K562 (cell line): ENCODE measurements at regions not wholly inside any gene's neighbourhood (a gene's known extent, or its start where the extent isn't known, plus 50 kb on each side); places are given as distances from the start of the nearest gene placed in this dataset.

Experiments
- ATAC-seq: fragments of 200-7000 bp; cut with Tn5 transposase; 3 replicates; pipeline ENCODE4 v1.9.1; 2020; ENCODE audit warnings: moderate library complexity
- BruUV-seq: library from RNA; stranded (reverse); fragments of 400-500 nt; replicated peaks from 2 replicates; lab custom pipeline; 2021; lab: Mats Ljungman, UMichigan
- CTCF ChIA-PET: fragments of 300-600 bp; formaldehyde crosslinking; extraction: SDS; loops from one replicate; lab custom pipeline; 2021; ENCODE audit warnings: low intra/inter-chr PET ratio; lab: Yijun Ruan, JAX
- POLR2A ChIA-PET: fragments of 300-600, 350-650 bp; sonication (Branson Sonifier 250); formaldehyde crosslinking; extraction: SDS; loops from one replicate; lab custom pipeline; 2021; ENCODE audit warnings: antibody characterized with exemption, inconsistent platforms; lab: Yijun Ruan, JAX
- DNase-seq, 4 experiments: peaks; one replicate each; pipeline versions ENCODE4 v3.0.0 to v3.0.0-alpha.2; 2011 to 2018; ENCODE audit warnings: low spot score in 3 of 4, mixed read lengths in 3 of 4; ENCODE audit errors: extremely low read depth in 1 of 4
- FAIRE-seq: peaks from 2 replicates; lab custom pipeline; 2011; peaks lifted over from hg19 to GRCh38; lab: Jason Lieb, UNC
- H2AFZ ChIP-seq: 2 replicates; pipeline ENCODE4 v1.6.0; 2011; ENCODE audit warnings: low read depth, low read length, control low read depth, inconsistent platforms
- H3K27ac ChIP-seq: fragments of 200-600 bp; 3 replicates; pipeline ENCODE4 v1.8.0; 2011; ENCODE audit warnings: low read depth, mild to moderate bottlenecking, control low read depth, inconsistent platforms, low read length, moderate library complexity, mixed read lengths; ENCODE audit errors: extremely low read depth
- H3K27me3 ChIP-seq, 2 experiments: fragments of 300-600 bp in 1 of 2; 2 replicates in 1 of 2; 3 replicates in 1 of 2; pipeline versions ENCODE4 v1.6.0 to v1.8.0; 2011; ENCODE audit warnings: inconsistent platforms in 2 of 2, low read length in 2 of 2, mild to moderate bottlenecking in 1 of 2, mixed read lengths in 1 of 2, moderate library complexity in 1 of 2; ENCODE audit not compliant: control insufficient read depth in 2 of 2, insufficient read depth in 2 of 2
- H3K36me3 ChIP-seq: fragments of 300-600 bp; 3 replicates; pipeline ENCODE4 v1.8.0; 2011; ENCODE audit warnings: mild to moderate bottlenecking, low read length, inconsistent platforms; ENCODE audit not compliant: control insufficient read depth, insufficient read depth
- H3K4me1 ChIP-seq, 2 experiments: fragments of 200-600 bp in 1 of 2; replicated peaks in 1 of 2; 2 replicates in 1 of 2; 3 replicates in 1 of 2; pipeline versions ENCODE4 v1.5.1 to v1.8.0; 2011; ENCODE audit warnings: inconsistent platforms in 2 of 2, low read length in 2 of 2, mild to moderate bottlenecking in 1 of 2, mixed read lengths in 1 of 2, moderate library complexity in 1 of 2; ENCODE audit not compliant: control insufficient read depth in 2 of 2, insufficient read depth in 2 of 2
- H3K4me2 ChIP-seq: 2 replicates; pipeline ENCODE4 v1.6.1; 2011; ENCODE audit warnings: low read length, control low read depth, inconsistent platforms, mixed read lengths; ENCODE audit not compliant: insufficient read depth
- H3K4me3 ChIP-seq: fragments of 200-600 bp; sonication (generic), shearing (Covaris generic); 2 replicates; pipeline ENCODE4 v1.5.1; 2016; ENCODE audit warnings: control low read depth, inconsistent platforms
- H3K79me2 ChIP-seq: fragments of 200-600 bp; 3 replicates; pipeline ENCODE4 v1.8.0; 2011; ENCODE audit warnings: low read length, inconsistent platforms; ENCODE audit not compliant: control insufficient read depth, insufficient read depth
- H3K9ac ChIP-seq, 2 experiments: 2 replicates each; pipeline versions ENCODE4 v1.6.0 to v1.6.1; 2011; ENCODE audit warnings: low read depth in 2 of 2, low read length in 2 of 2, control low read depth in 1 of 2, inconsistent platforms in 1 of 2, mild to moderate bottlenecking in 1 of 2, mixed read lengths in 1 of 2; ENCODE audit not compliant: insufficient read depth in 1 of 2
- H3K9me1 ChIP-seq: one replicate; pipeline ENCODE4 v1.6.0; 2011; ENCODE audit warnings: inconsistent platforms, mild to moderate bottlenecking, low read length, moderate library complexity; ENCODE audit not compliant: control insufficient read depth, insufficient read depth
- H3K9me3 ChIP-seq: replicated peaks from 2 replicates; pipeline ENCODE4 v1.5.1; 2011; ENCODE audit warnings: low read depth, low read length, inconsistent platforms; ENCODE audit not compliant: control insufficient read depth, insufficient read depth
- H4K20me1 ChIP-seq: replicated peaks from 2 replicates; pipeline ENCODE4 v1.6.1; 2011; ENCODE audit warnings: low read length, inconsistent platforms, mixed read lengths; ENCODE audit not compliant: control insufficient read depth, insufficient read depth
- DNMT1 ChIP-seq: fragments of 450-650 bp; IDR thresholded peaks from 2 replicates; pipeline ENCODE4 v1.6.1; 2016; ENCODE audit warnings: antibody characterized with exemption, mild to moderate bottlenecking
- MEF2D ChIP-seq: conservative IDR thresholded peaks from 2 replicates; pipeline ENCODE4 v1.6.1; 2016; ENCODE audit warnings: low read depth, missing genetic modification characterization, missing compliant biosample characterization
- NUFIP1 ChIP-seq: fragments of 450-650 bp; IDR thresholded peaks from 2 replicates; pipeline ENCODE4 v1.6.1; 2018; ENCODE audit not compliant: partially characterized antibody
- SMARCC2 ChIP-seq: fragments of 450-650 bp; IDR thresholded peaks from 2 replicates; pipeline ENCODE4 v1.6.1; 2017; ENCODE audit warnings: antibody characterized with exemption, moderate library complexity, mild to moderate bottlenecking, low read depth
- TEAD2 ChIP-seq: fragments of 450-650 bp; IDR thresholded peaks from 2 replicates; pipeline ENCODE4 v1.6.1; 2016; ENCODE audit warnings: missing genetic modification characterization, control low read depth, missing compliant biosample characterization
- ZNF143 ChIP-seq: sonication (generic); formaldehyde crosslinking; IDR thresholded peaks from 2 replicates; pipeline ENCODE4 v1.9.0; 2022; ENCODE audit warnings: mild to moderate bottlenecking, missing genetic modification reagents
- WGBS: fragments of 100-300 bp; shearing (Covaris generic); methylation state at CpG from one replicate; pipeline ENCODE4 v1.1.6; 2016; ENCODE audit warnings: low coverage, mixed read lengths; ENCODE audit not compliant: insufficient coverage; ENCODE audit errors: missing lambda C conversion rate; 5-methylcytosine and 5-hydroxymethylcytosine counted together
- in situ Hi-C: fragments of 300-500 bp; cut with MboI; formaldehyde crosslinking; loops from 4 replicates; pipeline ENCODE4 v1.15.0; 2018; ENCODE audit warnings: inconsistent platforms, mixed read lengths
- intact Hi-C: fragments of 100-400 bp; cut with micrococcal nuclease; formaldehyde crosslinking; loops from 2 replicates; pipeline ENCODE4 v1.14.2; 2022
- TF ChIP-seq, protein P1 (sequence below): sonication (generic); IDR thresholded peaks from 2 replicates; pipeline ENCODE4 v1.6.1; 2016

DNA sequence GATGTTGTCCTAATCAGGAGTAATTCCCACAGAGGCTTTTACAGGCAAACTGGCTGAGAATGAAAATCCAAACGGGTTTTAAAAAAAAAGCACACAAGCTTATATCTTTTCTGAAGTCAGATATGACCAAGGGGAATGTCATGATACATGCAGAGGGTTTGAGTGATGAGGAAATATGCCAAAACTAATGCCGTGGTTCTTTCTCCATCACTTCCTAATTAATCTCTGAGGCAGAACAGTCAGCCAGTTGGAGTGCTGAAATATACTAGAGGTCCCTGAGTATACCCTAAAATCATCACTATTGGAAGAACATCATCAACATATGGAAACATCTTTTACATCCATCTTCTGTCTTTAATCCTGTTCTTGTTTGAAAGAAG is 160.8 kb upstream of the FAR2 start (continued):
- TF ChIP-seq, protein P1, sequence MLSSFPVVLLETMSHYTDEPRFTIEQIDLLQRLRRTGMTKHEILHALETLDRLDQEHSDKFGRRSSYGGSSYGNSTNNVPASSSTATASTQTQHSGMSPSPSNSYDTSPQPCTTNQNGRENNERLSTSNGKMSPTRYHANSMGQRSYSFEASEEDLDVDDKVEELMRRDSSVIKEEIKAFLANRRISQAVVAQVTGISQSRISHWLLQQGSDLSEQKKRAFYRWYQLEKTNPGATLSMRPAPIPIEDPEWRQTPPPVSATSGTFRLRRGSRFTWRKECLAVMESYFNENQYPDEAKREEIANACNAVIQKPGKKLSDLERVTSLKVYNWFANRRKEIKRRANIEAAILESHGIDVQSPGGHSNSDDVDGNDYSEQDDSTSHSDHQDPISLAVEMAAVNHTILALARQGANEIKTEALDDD = no peak

DNA sequence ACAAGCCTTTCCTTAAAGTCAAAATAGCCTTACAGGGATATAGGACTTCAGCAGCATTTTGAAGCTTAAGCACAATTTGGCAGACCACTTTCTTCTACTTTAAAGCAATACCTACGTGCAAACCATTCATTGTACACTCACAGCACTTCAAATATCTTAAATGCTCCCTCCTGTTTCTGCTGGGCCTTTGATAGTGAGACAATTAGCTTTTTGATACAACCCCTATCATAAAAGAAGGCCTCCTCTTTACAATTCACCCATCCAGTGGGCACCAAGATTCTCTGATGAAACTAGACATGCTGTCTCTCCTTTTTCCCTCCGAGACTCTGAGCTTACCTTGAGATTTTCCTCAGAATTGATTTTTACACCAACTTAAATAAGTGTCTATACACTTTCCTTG is 157.5 kb upstream of the FAR2 start:
- Histone ChIP-seq H3K4me2 (no peak overlapping the region), H3K4me3 (no peak overlapping the region), H3K4me1 (no peaks in the 10 kb centered on the region), H4K20me1 (no peaks in the 10 kb centered on the region), H3K9me3 (no peaks in the 10 kb centered on the region), H3K36me3 (no peaks in the 10 kb centered on the region), H3K79me2 (no peaks in the 10 kb centered on the region), H3K9me1 (no peaks in the 10 kb centered on the region), H3K27ac (no peak overlapping the region), H3K27me3 (no peaks in the 10 kb centered on the region), H2AFZ (no peak overlapping the region), H3K9ac (no peak overlapping the region)
- intact Hi-C loops (no loop called here), in situ Hi-C loops (no loop called here)
- no peak for DNase-seq
- TF ChIP-seq TEAD2 (no peak), DNMT1 (no peak), SMARCC2 (no peak), MEF2D (tag) (no peak), NUFIP1 (no peak), ZNF143 (CRISPR knock-in tag) (no peak)
- WGBS = 0% methylated on average over 2 of the region's 2 CpGs
- POLR2A ChIA-PET = no interaction called here
- no peak for FAIRE-seq
- CTCF ChIA-PET = no interaction called here
- ATAC-seq = no peak
- no TSS peak for BruUV-seq
